ENCODE measurements at regions not wholly inside any gene's neighbourhood (a gene's known extent, or its start where the extent isn't known, plus 50 kb on each side); places are given as distances from the start of the nearest gene placed in this dataset.
A peak's percentile ranks its signal among the peaks of the same experiment; 100 is the strongest.

DNA sequence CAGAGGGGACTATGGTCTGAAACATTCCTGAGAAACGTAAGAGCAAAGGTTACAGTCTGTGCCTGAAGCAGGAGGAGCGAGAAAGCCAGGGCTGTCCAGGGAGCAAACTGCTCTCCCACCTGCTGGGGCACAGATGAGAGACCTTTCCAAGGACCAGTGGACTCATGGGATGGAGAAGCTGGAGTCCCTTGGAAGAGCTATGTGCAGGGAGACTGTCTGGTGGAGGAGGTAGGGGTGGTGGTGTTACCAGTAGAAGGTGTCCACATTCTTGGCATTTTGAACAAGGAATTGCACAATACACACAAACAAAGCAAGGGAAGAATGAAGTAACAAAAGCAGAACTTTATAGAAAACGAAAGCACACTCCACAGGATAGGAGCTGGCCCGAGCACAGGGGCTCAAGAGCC, 97.9 kb upstream of the CYRIA start:
- TF ChIP-seq, protein P1, sequence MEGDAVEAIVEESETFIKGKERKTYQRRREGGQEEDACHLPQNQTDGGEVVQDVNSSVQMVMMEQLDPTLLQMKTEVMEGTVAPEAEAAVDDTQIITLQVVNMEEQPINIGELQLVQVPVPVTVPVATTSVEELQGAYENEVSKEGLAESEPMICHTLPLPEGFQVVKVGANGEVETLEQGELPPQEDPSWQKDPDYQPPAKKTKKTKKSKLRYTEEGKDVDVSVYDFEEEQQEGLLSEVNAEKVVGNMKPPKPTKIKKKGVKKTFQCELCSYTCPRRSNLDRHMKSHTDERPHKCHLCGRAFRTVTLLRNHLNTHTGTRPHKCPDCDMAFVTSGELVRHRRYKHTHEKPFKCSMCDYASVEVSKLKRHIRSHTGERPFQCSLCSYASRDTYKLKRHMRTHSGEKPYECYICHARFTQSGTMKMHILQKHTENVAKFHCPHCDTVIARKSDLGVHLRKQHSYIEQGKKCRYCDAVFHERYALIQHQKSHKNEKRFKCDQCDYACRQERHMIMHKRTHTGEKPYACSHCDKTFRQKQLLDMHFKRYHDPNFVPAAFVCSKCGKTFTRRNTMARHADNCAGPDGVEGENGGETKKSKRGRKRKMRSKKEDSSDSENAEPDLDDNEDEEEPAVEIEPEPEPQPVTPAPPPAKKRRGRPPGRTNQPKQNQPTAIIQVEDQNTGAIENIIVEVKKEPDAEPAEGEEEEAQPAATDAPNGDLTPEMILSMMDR (IDR thresholded peaks at IDR 0.05; ENCODE audit: unreplicated experiment), result no peak
- intact Hi-C loops (cut with micrococcal nuclease; ENCODE audit: unreplicated experiment), result no loop called here
- H3K36me3 Mint-ChIP-seq (ENCODE audit: insufficient read depth, unreplicated experiment), result peaks cover 4% of the 10 kb centered on the region
- peaks cover 43% of the 10 kb centered on the region for H3K27me3 Mint-ChIP-seq (ENCODE audit: unreplicated experiment)
- no peak overlapping the region for H3K4me3 Mint-ChIP-seq (ENCODE audit: low read depth, unreplicated experiment)
- no peak overlapping the region for H3K27ac Mint-ChIP-seq (ENCODE audit: unreplicated experiment)
- no peak for DNase-seq
- no TSS peak for BruUV-seq (replicated peaks)
- CTCF ChIA-PET, result interaction anchor here (0.5 kb wide), 1 partner anchor 908 kb away, joined by 5 read pairs; no protein-coding TSS in a partner anchor
- peaks cover 10% of the 10 kb centered on the region for H3K4me1 Mint-ChIP-seq (ENCODE audit: low read depth, unreplicated experiment)
- no peaks in the 10 kb centered on the region for H3K9me3 Mint-ChIP-seq (ENCODE audit: low read depth, unreplicated experiment)

DNA sequence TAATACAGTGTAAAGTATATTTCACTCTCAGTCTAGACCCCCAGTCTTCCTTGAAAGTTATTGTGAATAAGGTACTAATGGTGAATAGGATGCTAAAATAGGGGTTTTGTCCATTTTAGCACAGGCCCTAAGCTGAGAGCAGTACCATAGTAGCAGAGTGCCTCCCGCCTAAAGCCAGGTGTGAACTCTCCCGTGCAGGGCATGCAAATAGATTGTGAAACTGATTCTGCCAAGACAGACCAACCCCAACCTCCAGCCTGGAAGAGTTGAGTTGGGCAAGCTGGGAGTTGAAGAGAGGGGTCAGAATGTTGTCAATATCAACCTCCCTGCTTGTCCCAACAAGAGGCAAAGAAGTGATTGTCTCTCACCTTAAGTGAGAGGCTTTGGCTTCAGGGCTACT, 97.4 kb upstream of the CYRIA start:
- no peak overlapping the region for H3K4me3 Mint-ChIP-seq (ENCODE audit: low read depth, unreplicated experiment)
- TF ChIP-seq, protein P1 (IDR thresholded peaks at IDR 0.05; ENCODE audit: unreplicated experiment), result no peak
- H3K27me3 Mint-ChIP-seq (ENCODE audit: unreplicated experiment), result peaks cover 43% of the 10 kb centered on the region
- BruUV-seq (replicated peaks), result no TSS peak
- H3K9me3 Mint-ChIP-seq (ENCODE audit: low read depth, unreplicated experiment), result no peaks in the 10 kb centered on the region
- H3K27ac Mint-ChIP-seq (ENCODE audit: unreplicated experiment), result no peak overlapping the region
- intact Hi-C loops (cut with micrococcal nuclease; ENCODE audit: unreplicated experiment), result no loop called here
- H3K36me3 Mint-ChIP-seq (ENCODE audit: insufficient read depth, unreplicated experiment), result peaks cover 4% of the 10 kb centered on the region
- no peak for DNase-seq
- peaks cover 10% of the 10 kb centered on the region for H3K4me1 Mint-ChIP-seq (ENCODE audit: low read depth, unreplicated experiment)
- CTCF ChIA-PET, result interaction anchor here (0.5 kb wide), 1 partner anchor 908 kb away, joined by 5 read pairs; no protein-coding TSS in a partner anchor

DNA sequence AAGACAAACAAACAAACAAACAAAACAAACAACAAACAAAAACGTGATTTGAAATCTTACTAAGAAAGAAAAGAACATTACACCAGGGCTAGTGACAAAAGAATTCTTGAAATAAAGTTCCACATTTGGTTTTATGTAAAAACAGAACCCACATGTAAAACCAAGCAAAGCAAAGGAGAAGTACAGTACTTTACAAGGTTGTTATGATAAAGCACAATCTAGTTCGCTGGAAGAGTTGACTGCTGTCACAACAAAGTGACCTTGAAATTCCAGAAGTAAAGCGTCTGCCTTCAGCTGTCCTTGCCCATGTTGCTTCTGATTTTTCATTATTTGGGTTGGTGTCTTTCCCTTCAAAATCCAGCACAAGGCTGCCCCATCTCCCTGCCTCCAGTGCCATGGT, 94.8 kb upstream of the CYRIA start:
- H3K9me3 Mint-ChIP-seq (ENCODE audit: low read depth, unreplicated experiment), result no peaks in the 10 kb centered on the region
- H3K27me3 Mint-ChIP-seq (ENCODE audit: unreplicated experiment), result peaks cover 56% of the 10 kb centered on the region
- BruUV-seq (replicated peaks), result no TSS peak
- intact Hi-C loops (cut with micrococcal nuclease; ENCODE audit: unreplicated experiment), result no loop called here
- H3K27ac Mint-ChIP-seq (ENCODE audit: unreplicated experiment), result no peak overlapping the region
- CTCF ChIA-PET, result no interaction called here
- H3K36me3 Mint-ChIP-seq (ENCODE audit: insufficient read depth, unreplicated experiment), result peaks cover 4% of the 10 kb centered on the region
- H3K4me1 Mint-ChIP-seq (ENCODE audit: low read depth, unreplicated experiment), result peaks cover 10% of the 10 kb centered on the region
- TF ChIP-seq, protein P1 (IDR thresholded peaks at IDR 0.05; ENCODE audit: unreplicated experiment), result no peak
- DNase-seq, result no peak
- no peak overlapping the region for H3K4me3 Mint-ChIP-seq (ENCODE audit: low read depth, unreplicated experiment)

DNA sequence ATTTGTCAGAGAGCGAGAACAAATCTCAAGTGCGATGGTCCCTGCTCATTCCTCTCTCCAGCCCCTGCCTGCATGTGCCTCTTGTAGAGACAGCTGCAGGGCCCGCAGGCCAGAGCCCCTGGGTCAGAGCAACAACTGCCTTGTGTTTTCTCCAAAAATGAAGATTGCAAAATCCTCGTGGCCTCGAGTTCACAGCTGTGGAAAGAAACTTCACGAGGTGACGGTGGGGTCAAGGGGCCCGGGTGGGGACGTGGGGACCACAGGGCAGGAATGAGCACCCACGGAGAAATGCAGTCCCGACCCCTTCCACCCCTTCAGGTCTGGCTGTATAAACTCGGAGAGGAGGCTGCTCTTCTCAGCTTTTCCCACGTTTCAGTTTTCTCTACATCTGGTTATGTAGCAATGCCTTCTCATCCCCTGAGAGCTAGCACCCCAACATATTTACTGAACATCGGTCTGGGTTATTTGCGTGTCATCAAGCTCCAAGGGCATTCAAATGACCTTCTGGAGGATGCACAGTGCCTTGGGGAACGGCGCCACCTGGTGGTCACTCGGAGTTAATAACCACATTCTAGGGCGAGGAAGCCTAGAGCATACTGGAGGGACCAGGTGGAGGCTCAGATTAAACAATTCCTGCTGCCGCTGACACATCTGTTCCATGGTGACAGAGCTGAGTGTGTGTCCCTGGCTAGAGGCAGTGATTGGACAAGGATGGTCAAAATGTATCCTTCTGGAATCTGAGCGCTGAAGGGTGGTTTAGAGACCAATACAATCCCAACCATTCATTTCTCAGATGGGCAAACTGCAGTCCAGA, 91.4 kb upstream of the CYRIA start:
- CTCF ChIA-PET, result interaction anchor here (1.1 to 2.4 kb wide), 2 partner anchors 139 to 144 kb away, joined by 5 to 35 read pairs; no protein-coding TSS in a partner anchor
- Mint-ChIP-seq H3K9me3 (ENCODE audit: low read depth, unreplicated experiment) (no peaks in the 10 kb centered on the region), H3K4me1 (ENCODE audit: low read depth, unreplicated experiment) (no peaks in the 10 kb centered on the region), H3K27ac (ENCODE audit: unreplicated experiment) (no peak overlapping the region), H3K4me3 (ENCODE audit: low read depth, unreplicated experiment) (no peak overlapping the region), H3K27me3 (ENCODE audit: unreplicated experiment) (peaks cover 86% of the 10 kb centered on the region), H3K36me3 (ENCODE audit: insufficient read depth, unreplicated experiment) (peaks cover 4% of the 10 kb centered on the region)
- TF ChIP-seq, protein P1 (IDR thresholded peaks at IDR 0.05; ENCODE audit: unreplicated experiment), result peak; percentile 90
- intact Hi-C loops (cut with micrococcal nuclease; ENCODE audit: unreplicated experiment), result loop anchor here (1.0 kb wide), 2 partner anchors 144 to 204 kb away; no protein-coding TSS in a partner anchor
- BruUV-seq (replicated peaks), result no TSS peak
- DNase-seq, result peak; percentile 70
